IMR-90 (cell line): ENCODE measurements at regions not wholly inside any gene's neighbourhood (a gene's known extent, or its start where the extent isn't known, plus 50 kb on each side); places are given as distances from the start of the nearest gene placed in this dataset.

ENCODE experiments used
- ATAC-seq: fragments of 200-7000 bp; cut with Tn5 transposase; 2 replicates; pipeline ENCODE4 v1.9.1; 2020; ENCODE audit warnings: low read depth, mild to moderate bottlenecking, moderate library complexity
- BruUV-seq: library from RNA; stranded (reverse); fragments of 400-500 nt; replicated peaks from 2 replicates; lab custom pipeline; 2021; lab: Mats Ljungman, UMichigan
- CTCF ChIA-PET: fragments of 300-600 bp; formaldehyde crosslinking; extraction: SDS; loops from one replicate; lab custom pipeline; 2021; ENCODE audit warnings: antibody characterized with exemption; lab: Yijun Ruan, JAX
- POLR2A ChIA-PET: fragments of 300-600 bp; sonication (Branson Sonifier 250); formaldehyde crosslinking; loops from one replicate; lab custom pipeline; 2022; ENCODE audit warnings: antibody characterized with exemption; ENCODE audit not compliant: unreplicated experiment; lab: Charles Lee
- DNase-seq: peaks from one replicate; pipeline ENCODE4 v3.0.0; 2013
- H2AFZ ChIP-seq: replicated peaks from 2 replicates; pipeline ENCODE3; 2013; ENCODE audit warnings: low read length, mild to moderate bottlenecking; ENCODE audit not compliant: poor library complexity
- H2AK5ac ChIP-seq: 2 replicates; pipeline ENCODE4 v1.6.1; 2013; ENCODE audit warnings: low read depth, low read length, inconsistent platforms
- H2AK9ac ChIP-seq: replicated peaks from 2 replicates; pipeline ENCODE3; 2013; ENCODE audit warnings: mild to moderate bottlenecking, low read depth, low read length, moderate library complexity; ENCODE audit not compliant: poor library complexity
- H2BK120ac ChIP-seq: 2 replicates; pipeline ENCODE4 v1.6.1; 2013; ENCODE audit warnings: low read depth, low read length, inconsistent platforms
- H2BK15ac ChIP-seq: 3 replicates; pipeline ENCODE4 v1.6.1; 2013; ENCODE audit warnings: low read depth, low read length, inconsistent platforms
- H2BK20ac ChIP-seq: 2 replicates; pipeline ENCODE4 v1.6.1; 2013; ENCODE audit warnings: low read depth, mild to moderate bottlenecking, inconsistent platforms, low read length, moderate library complexity
- H2BK5ac ChIP-seq: 2 replicates; pipeline ENCODE4 v1.6.1; 2013; ENCODE audit warnings: mild to moderate bottlenecking, low read depth, low read length, inconsistent platforms; ENCODE audit not compliant: poor library complexity, severe bottlenecking
- H3K14ac ChIP-seq: replicated peaks from 2 replicates; pipeline ENCODE4 v1.6.1; 2013; ENCODE audit warnings: low read depth, low read length, inconsistent platforms
- H3K18ac ChIP-seq: 2 replicates; pipeline ENCODE4 v1.6.1; 2013; ENCODE audit warnings: low read depth, low read length, control low read depth
- H3K23ac ChIP-seq: 2 replicates; pipeline ENCODE4 v1.6.1; 2013; ENCODE audit warnings: low read depth, low read length, inconsistent platforms
- H3K27ac ChIP-seq: 2 replicates; pipeline ENCODE4 v1.5.1; 2013; ENCODE audit warnings: mild to moderate bottlenecking, control low read depth, low read length; ENCODE audit not compliant: insufficient read depth
- H3K27me3 ChIP-seq: 2 replicates; pipeline ENCODE4 v1.6.1; 2013; ENCODE audit warnings: low read length; ENCODE audit not compliant: control insufficient read depth, insufficient read depth
- H3K36me3 ChIP-seq: 2 replicates; pipeline ENCODE4 v1.6.1; 2013; ENCODE audit warnings: low read length, mixed read lengths; ENCODE audit not compliant: control insufficient read depth, insufficient read depth
- H3K4ac ChIP-seq: 2 replicates; pipeline ENCODE4 v1.6.1; 2013; ENCODE audit warnings: low read depth, low read length, inconsistent platforms
- H3K4me1 ChIP-seq: 2 replicates; pipeline ENCODE4 v1.6.1; 2013; ENCODE audit warnings: low read length, mixed read lengths; ENCODE audit not compliant: control insufficient read depth, insufficient read depth
- H3K4me2 ChIP-seq: 2 replicates; pipeline ENCODE4 v1.6.1; 2013; ENCODE audit warnings: low read depth, mild to moderate bottlenecking, control low read depth, low read length, moderate library complexity
- H3K4me3 ChIP-seq: 2 replicates; pipeline ENCODE4 v1.5.1; 2013; ENCODE audit warnings: low read depth, mild to moderate bottlenecking, control low read depth, low read length, moderate library complexity; ENCODE audit not compliant: insufficient read depth
- H3K56ac ChIP-seq: 2 replicates; pipeline ENCODE4 v1.6.1; 2013; ENCODE audit warnings: low read length, inconsistent platforms; ENCODE audit not compliant: insufficient read depth; ENCODE audit errors: extremely low read depth
- H3K79me1 ChIP-seq, 2 experiments: 2 replicates each; pipeline ENCODE4 v1.6.1; 2013; ENCODE audit warnings: low read length in 2 of 2, inconsistent platforms in 1 of 2, low read depth in 1 of 2
- H3K9ac ChIP-seq: 2 replicates; pipeline ENCODE4 v1.6.1; 2013; ENCODE audit warnings: low read depth, low read length, control low read depth
- H3K9me1 ChIP-seq: 2 replicates; pipeline ENCODE4 v1.6.1; 2013; ENCODE audit warnings: low read length, inconsistent platforms; ENCODE audit not compliant: insufficient read depth
- H3K9me3 ChIP-seq: 2 replicates; pipeline ENCODE4 v1.6.1; 2013; ENCODE audit warnings: low read length; ENCODE audit not compliant: control insufficient read depth, insufficient read depth
- H4K20me1 ChIP-seq: 2 replicates; pipeline ENCODE4 v1.6.1; 2013; ENCODE audit warnings: low read length, inconsistent platforms; ENCODE audit not compliant: insufficient read depth
- H4K5ac ChIP-seq: 2 replicates; pipeline ENCODE4 v1.6.1; 2013; ENCODE audit warnings: mild to moderate bottlenecking, low read depth, low read length, control low read depth
- H4K8ac ChIP-seq, 2 experiments: 2 replicates each; pipeline ENCODE4 v1.6.1; 2013; ENCODE audit warnings: low read depth in 2 of 2, low read length in 2 of 2, control low read depth in 1 of 2, inconsistent platforms in 1 of 2
- H4K91ac ChIP-seq: 2 replicates; pipeline ENCODE4 v1.6.1; 2013; ENCODE audit warnings: low read depth, low read length, inconsistent platforms; ENCODE audit not compliant: insufficient read depth
- MAFK ChIP-seq: IDR thresholded peaks from 2 replicates; pipeline ENCODE4 v1.6.1; 2012; ENCODE audit warnings: low read depth, low read length, improper control_type of control experiment
- MAZ ChIP-seq: IDR thresholded peaks from 2 replicates; pipeline ENCODE4 v1.6.1; 2012; ENCODE audit warnings: low read depth, mild to moderate bottlenecking, low read length, improper control_type of control experiment, moderate library complexity, borderline replicate concordance
- NFE2L2 ChIP-seq: fragments of 150-350 bp; IDR thresholded peaks from 2 replicates; pipeline ENCODE4 v1.6.1; 2016; ENCODE audit warnings: low read depth, mild to moderate bottlenecking, low read length
- SMC3 ChIP-seq: fragments of 150-350 bp; IDR thresholded peaks from 2 replicates; pipeline ENCODE4 v1.6.1; 2016; ENCODE audit warnings: low read depth, mild to moderate bottlenecking, antibody characterized with exemption, low read length, moderate library complexity
- WGBS, 2 experiments: methylation state at CpG; one replicate each; pipeline versions ENCODE4 v1.1.5 to v1.1.7; 2013; ENCODE audit warnings: missing lambda C conversion rate in 2 of 2; ENCODE audit not compliant: insufficient read length in 1 of 2; ENCODE audit errors: extremely low coverage in 2 of 2; 5-methylcytosine and 5-hydroxymethylcytosine counted together
- dilution Hi-C: fragments of 300-500 bp; cut with HindIII; formaldehyde crosslinking; loops from one replicate; pipeline ENCODE4 v1.14.3; 2018; ENCODE audit warnings: low sequenced_read_pairs; ENCODE audit not compliant: unreplicated experiment
- in situ Hi-C: fragments of 300-500 bp; cut with MboI; formaldehyde crosslinking; loops from 3 replicates; pipeline ENCODE4 v1.14.3; 2019; ENCODE audit warnings: low sequenced_read_pairs, inconsistent platforms, mixed read lengths
- intact Hi-C: fragments of 100-400 bp; cut with micrococcal nuclease; formaldehyde crosslinking; loops from 2 replicates; pipeline ENCODE4 v1.10.0; 2022

- BruUV-seq: no TSS peak
- no peak overlapping the region for H2BK20ac ChIP-seq
- POLR2A ChIA-PET: no interaction called here
Observed at GRCh38 chr4:14513471-14513870, 488.8 kb upstream of the CPEB2 start.

More at GRCh38 chr4:14513471-14513870, 488.8 kb upstream of the CPEB2 start:
- ATAC-seq: no peak
- TF ChIP-seq MAFK: no peak
- no peak for TF ChIP-seq MAZ
- no peak for TF ChIP-seq NFE2L2
- TF ChIP-seq SMC3: no peak
- H3K4me2 ChIP-seq: no peak overlapping the region
- H3K27me3 ChIP-seq: no peaks in the 10 kb centered on the region
- H3K79me1 ChIP-seq: no peaks in the 10 kb centered on the region
- H3K9me3 ChIP-seq: 0 out of 2 replicates have a peak, but pooled peaks cover 2% of the 10 kb centered on the region
- H2BK5ac ChIP-seq: no peak overlapping the region
- no peaks in the 10 kb centered on the region for H3K4me1 ChIP-seq
- H3K9me1 ChIP-seq: no peaks in the 10 kb centered on the region
- no peak overlapping the region for H3K4me3 ChIP-seq
- no peak overlapping the region for H2AFZ ChIP-seq
- H4K5ac ChIP-seq: no peak overlapping the region
- no peak overlapping the region for H2AK5ac ChIP-seq
- H3K27ac ChIP-seq: no peak overlapping the region
- no peak for DNase-seq
- no peaks in the 10 kb centered on the region for H4K20me1 ChIP-seq
- H3K56ac ChIP-seq: no peak overlapping the region
- no peak overlapping the region for H4K91ac ChIP-seq
- in situ Hi-C loops (no loop called here), intact Hi-C loops (loop anchor here (10.0 kb wide), 1 partner anchor 859 kb away; no protein-coding TSS in a partner anchor), dilution Hi-C loops (no loop called here)
- H2BK15ac ChIP-seq: no peak overlapping the region
- H3K4ac ChIP-seq: no peak overlapping the region
- no peak overlapping the region for H3K23ac ChIP-seq
- H3K14ac ChIP-seq: no peak overlapping the region
- H4K8ac ChIP-seq: no peak overlapping the region
- CTCF ChIA-PET: no interaction called here
- no peak overlapping the region for H3K18ac ChIP-seq
- no peak overlapping the region for H2AK9ac ChIP-seq
- 51% methylated on average over 3 of the region's 4 CpGs; no CpG with 5 or more reads in 1 of the 2 experiments for WGBS, 2 experiments
- no peaks in the 10 kb centered on the region for H3K36me3 ChIP-seq
- no peak overlapping the region for H3K9ac ChIP-seq
- H2BK120ac ChIP-seq: no peak overlapping the region
